Stimulated activated CD8-positive, alpha-beta memory T cell treated with anti-CD3 and anti-CD28 coated beads, Interleukin-15, amount 100 ng/mL, for 48 hours (primary cell): ENCODE measurements at regions not wholly inside any gene's neighbourhood (a gene's known extent, or its start where the extent isn't known, plus 50 kb on each side); places are given as distances from the start of the nearest gene placed in this dataset.
"Not testable (repeated sequence)": the region's sequence is repeated elsewhere in the genome, so short reads cannot be mapped to it uniquely, and the experiment has no call there.

ENCODE experiments used
- DNase-seq, 2 donors: peaks; one replicate each; pipeline ENCODE4 v3.0.0-alpha.2; 2020; ENCODE audit warnings: low read depth in 2 of 2

- no peak for DNase-seq
Measured at GRCh38 chr9:115880221-115880885, 273.2 kb upstream of the PAPPA start.

- no peak for DNase-seq
Measured at GRCh38 chr9:115882911-115883310, 270.7 kb upstream of the PAPPA start.

GRCh38 chr9:115883467-115884329 lies 269.9 kb upstream of the PAPPA start:
- no peak for DNase-seq

GRCh38 chr9:115884846-115885245 lies 268.7 kb upstream of the PAPPA start:
- no peak for DNase-seq

GRCh38 chr9:115888131-115888530 lies 265.5 kb upstream of the PAPPA start:
- DNase-seq = no peak

- no peak for DNase-seq
Measured at GRCh38 chr9:115891929-115892328, 261.7 kb upstream of the PAPPA start.

- not testable (repeated sequence) for DNase-seq
Measured at GRCh38 chr9:115898478-115898877, 255.1 kb upstream of the PAPPA start.

GRCh38 chr9:115900698-115901097 lies 252.9 kb upstream of the PAPPA start:
- no peak for DNase-seq

- no peak for DNase-seq
Measured at GRCh38 chr9:115910959-115911358, 242.6 kb upstream of the PAPPA start.

GRCh38 chr9:115912086-115912485 lies 241.5 kb upstream of the PAPPA start:
- no peak for DNase-seq

GRCh38 chr9:115913696-115914095 lies 239.9 kb upstream of the PAPPA start:
- DNase-seq = no peak

GRCh38 chr9:115914291-115914690 lies 239.3 kb upstream of the PAPPA start:
- no peak for DNase-seq

- no peak for DNase-seq
Measured at GRCh38 chr9:115921301-115921700, 232.3 kb upstream of the PAPPA start.

- no peak for DNase-seq
Measured at GRCh38 chr9:115922444-115922843, 231.1 kb upstream of the PAPPA start.

- no peak for DNase-seq
Measured at GRCh38 chr9:115923410-115923809, 230.2 kb upstream of the PAPPA start.

GRCh38 chr9:115923903-115924668 lies 229.5 kb upstream of the PAPPA start:
- no peak for DNase-seq

- no peak for DNase-seq
Measured at GRCh38 chr9:115924669-115924987, 229.0 kb upstream of the PAPPA start.

- no peak for DNase-seq
Measured at GRCh38 chr9:115925424-115925823, 228.2 kb upstream of the PAPPA start.

GRCh38 chr9:115930472-115930871 lies 223.1 kb upstream of the PAPPA start:
- no peak for DNase-seq

- DNase-seq = no peak
Measured at GRCh38 chr9:115938479-115938878, 215.1 kb upstream of the PAPPA start.

- DNase-seq = no peak
Measured at GRCh38 chr9:115939065-115939765, 214.4 kb upstream of the PAPPA start.
